ENCODE measurements at regions not wholly inside any gene's neighbourhood (a gene's known extent, or its start where the extent isn't known, plus 50 kb on each side); places are given as distances from the start of the nearest gene placed in this dataset.

DNA sequence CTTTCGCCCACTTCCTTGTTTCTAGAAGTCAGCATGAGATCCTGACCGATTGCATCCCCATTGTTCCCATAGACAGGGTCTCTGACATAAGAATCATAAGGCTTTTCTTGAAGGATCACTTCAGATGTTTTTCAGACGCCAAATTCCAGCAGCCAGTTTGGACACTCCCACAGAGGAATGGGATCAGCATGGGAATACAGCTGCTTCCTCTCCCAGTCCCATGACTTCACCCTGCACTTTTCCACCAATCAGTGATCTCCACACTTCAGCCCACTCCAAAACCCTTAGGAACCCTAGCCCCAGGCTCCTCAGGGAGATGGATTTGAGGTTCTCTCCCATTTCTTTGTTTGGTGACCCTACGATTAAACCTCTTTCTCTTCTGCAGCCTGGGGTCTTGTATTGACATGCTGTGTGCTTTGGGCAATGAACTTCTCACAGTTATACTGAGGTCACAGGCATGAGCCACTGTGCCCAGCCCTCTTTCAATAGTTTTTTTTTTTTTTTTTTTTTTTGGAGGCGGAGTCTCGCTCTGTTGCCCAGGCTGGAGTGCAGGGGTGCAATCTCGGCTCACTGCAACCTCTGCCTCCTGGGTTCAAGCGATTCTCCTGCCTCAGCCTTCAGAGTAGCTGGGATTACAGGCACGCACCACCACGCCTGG, 52.8 kb upstream of the CHST3 start (continued):
- TF ChIP-seq, protein P1, sequence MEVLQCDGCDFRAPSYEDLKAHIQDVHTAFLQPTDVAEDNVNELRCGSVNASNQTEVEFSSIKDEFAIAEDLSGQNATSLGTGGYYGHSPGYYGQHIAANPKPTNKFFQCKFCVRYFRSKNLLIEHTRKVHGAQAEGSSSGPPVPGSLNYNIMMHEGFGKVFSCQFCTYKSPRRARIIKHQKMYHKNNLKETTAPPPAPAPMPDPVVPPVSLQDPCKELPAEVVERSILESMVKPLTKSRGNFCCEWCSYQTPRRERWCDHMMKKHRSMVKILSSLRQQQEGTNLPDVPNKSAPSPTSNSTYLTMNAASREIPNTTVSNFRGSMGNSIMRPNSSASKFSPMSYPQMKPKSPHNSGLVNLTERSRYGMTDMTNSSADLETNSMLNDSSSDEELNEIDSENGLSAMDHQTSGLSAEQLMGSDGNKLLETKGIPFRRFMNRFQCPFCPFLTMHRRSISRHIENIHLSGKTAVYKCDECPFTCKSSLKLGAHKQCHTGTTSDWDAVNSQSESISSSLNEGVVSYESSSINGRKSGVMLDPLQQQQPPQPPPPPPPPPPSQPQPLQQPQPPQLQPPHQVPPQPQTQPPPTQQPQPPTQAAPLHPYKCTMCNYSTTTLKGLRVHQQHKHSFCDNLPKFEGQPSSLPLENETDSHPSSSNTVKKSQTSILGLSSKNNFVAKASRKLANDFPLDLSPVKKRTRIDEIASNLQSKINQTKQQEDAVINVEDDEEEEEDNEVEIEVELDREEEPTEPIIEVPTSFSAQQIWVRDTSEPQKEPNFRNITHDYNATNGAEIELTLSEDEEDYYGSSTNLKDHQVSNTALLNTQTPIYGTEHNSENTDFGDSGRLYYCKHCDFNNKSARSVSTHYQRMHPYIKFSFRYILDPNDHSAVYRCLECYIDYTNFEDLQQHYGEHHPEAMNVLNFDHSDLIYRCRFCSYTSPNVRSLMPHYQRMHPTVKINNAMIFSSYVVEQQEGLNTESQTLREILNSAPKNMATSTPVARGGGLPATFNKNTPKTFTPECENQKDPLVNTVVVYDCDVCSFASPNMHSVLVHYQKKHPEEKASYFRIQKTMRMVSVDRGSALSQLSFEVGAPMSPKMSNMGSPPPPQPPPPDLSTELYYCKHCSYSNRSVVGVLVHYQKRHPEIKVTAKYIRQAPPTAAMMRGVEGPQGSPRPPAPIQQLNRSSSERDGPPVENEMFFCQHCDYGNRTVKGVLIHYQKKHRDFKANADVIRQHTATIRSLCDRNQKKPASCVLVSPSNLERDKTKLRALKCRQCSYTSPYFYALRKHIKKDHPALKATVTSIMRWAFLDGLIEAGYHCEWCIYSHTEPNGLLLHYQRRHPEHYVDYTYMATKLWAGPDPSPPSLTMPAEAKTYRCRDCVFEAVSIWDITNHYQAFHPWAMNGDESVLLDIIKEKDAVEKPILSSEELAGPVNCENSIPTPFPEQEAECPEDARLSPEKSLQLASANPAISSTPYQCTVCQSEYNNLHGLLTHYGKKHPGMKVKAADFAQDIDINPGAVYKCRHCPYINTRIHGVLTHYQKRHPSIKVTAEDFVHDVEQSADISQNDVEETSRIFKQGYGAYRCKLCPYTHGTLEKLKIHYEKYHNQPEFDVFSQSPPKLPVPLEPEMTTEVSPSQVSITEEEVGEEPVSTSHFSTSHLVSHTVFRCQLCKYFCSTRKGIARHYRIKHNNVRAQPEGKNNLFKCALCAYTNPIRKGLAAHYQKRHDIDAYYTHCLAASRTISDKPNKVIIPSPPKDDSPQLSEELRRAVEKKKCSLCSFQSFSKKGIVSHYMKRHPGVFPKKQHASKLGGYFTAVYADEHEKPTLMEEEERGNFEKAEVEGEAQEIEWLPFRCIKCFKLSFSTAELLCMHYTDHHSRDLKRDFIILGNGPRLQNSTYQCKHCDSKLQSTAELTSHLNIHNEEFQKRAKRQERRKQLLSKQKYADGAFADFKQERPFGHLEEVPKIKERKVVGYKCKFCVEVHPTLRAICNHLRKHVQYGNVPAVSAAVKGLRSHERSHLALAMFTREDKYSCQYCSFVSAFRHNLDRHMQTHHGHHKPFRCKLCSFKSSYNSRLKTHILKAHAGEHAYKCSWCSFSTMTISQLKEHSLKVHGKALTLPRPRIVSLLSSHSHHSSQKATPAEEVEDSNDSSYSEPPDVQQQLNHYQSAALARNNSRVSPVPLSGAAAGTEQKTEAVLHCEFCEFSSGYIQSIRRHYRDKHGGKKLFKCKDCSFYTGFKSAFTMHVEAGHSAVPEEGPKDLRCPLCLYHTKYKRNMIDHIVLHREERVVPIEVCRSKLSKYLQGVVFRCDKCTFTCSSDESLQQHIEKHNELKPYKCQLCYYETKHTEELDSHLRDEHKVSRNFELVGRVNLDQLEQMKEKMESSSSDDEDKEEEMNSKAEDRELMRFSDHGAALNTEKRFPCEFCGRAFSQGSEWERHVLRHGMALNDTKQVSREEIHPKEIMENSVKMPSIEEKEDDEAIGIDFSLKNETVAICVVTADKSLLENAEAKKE (CRISPR knock-in tag; IDR thresholded peaks at IDR 0.05) = no peak
- TF ChIP-seq, protein P2, sequence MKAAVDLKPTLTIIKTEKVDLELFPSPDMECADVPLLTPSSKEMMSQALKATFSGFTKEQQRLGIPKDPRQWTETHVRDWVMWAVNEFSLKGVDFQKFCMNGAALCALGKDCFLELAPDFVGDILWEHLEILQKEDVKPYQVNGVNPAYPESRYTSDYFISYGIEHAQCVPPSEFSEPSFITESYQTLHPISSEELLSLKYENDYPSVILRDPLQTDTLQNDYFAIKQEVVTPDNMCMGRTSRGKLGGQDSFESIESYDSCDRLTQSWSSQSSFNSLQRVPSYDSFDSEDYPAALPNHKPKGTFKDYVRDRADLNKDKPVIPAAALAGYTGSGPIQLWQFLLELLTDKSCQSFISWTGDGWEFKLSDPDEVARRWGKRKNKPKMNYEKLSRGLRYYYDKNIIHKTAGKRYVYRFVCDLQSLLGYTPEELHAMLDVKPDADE (IDR thresholded peaks at IDR 0.05) = no peak
- TF ChIP-seq ZNF114 (CRISPR knock-in tag; IDR thresholded peaks at IDR 0.05) (no peak), EZH2phosphoT487 (IDR thresholded peaks at IDR 0.05; ENCODE audit: unreplicated experiment) (no peak), EZH2 (IDR thresholded peaks at IDR 0.05; ENCODE audit: low read depth, unreplicated experiment) (no peak), NANOG (IDR thresholded peaks at IDR 0.05; ENCODE audit: borderline replicate concordance) (no peak), CREB1 (CRISPR knock-in tag; IDR thresholded peaks at IDR 0.05; ENCODE audit: low read depth) (no peak)

GRCh38 chr10:71909399-71910083, 54.7 kb upstream of the CHST3 start:
- ATAC-seq (no peak), DNase-seq (ENCODE audit: low spot score) (no peak)
- Mint-ChIP-seq H3K9me3 (peaks cover 4% of the 10 kb centered on the region; the same call in 1 of the 3 replicates), H3K36me3 (ENCODE audit: low read depth) (no peaks in the 10 kb centered on the region), H3K27me3 (ENCODE audit: insufficient read depth, low read depth, poor library complexity) (peaks cover 5% of the 10 kb centered on the region), H3K4me3 (no peak overlapping the region), H3K27ac (no peak overlapping the region), H3K4me1 (peaks cover 4% of the 10 kb centered on the region; the same call in 1 of the 3 replicates)
- Histone ChIP-seq H3K4me2 (no peak overlapping the region), H3F3A (replicated peaks; ENCODE audit: low read depth) (no peaks in the 10 kb centered on the region), H4K20me1 (replicated peaks; ENCODE audit: insufficient read depth) (no peaks in the 10 kb centered on the region), H3K27me3 (ENCODE audit: insufficient read depth) (no peaks in the 10 kb centered on the region), H3K4me3 (no peak overlapping the region), H3K9me2 (ENCODE audit: insufficient read depth) (no peaks in the 10 kb centered on the region; the same call in 1 of the 2 replicates), H3K4me1 (ENCODE audit: insufficient read depth) (no peaks in the 10 kb centered on the region), H3K27ac (ENCODE audit: low read depth) (no peak overlapping the region), H3K36me3 (ENCODE audit: insufficient read depth) (no peaks in the 10 kb centered on the region), H3K79me2 (replicated peaks; ENCODE audit: insufficient read depth) (no peaks in the 10 kb centered on the region), H2AFZ (no peak overlapping the region)
- TF ChIP-seq EZH2 (IDR thresholded peaks at IDR 0.05; ENCODE audit: low read depth, unreplicated experiment) = no peak
- TF ChIP-seq ZNF114 (CRISPR knock-in tag; IDR thresholded peaks at IDR 0.05) = no peak
- no peak for TF ChIP-seq STAT1 (IDR thresholded peaks at IDR 0.05; ENCODE audit: unreplicated experiment)
- TF ChIP-seq, protein P3, sequence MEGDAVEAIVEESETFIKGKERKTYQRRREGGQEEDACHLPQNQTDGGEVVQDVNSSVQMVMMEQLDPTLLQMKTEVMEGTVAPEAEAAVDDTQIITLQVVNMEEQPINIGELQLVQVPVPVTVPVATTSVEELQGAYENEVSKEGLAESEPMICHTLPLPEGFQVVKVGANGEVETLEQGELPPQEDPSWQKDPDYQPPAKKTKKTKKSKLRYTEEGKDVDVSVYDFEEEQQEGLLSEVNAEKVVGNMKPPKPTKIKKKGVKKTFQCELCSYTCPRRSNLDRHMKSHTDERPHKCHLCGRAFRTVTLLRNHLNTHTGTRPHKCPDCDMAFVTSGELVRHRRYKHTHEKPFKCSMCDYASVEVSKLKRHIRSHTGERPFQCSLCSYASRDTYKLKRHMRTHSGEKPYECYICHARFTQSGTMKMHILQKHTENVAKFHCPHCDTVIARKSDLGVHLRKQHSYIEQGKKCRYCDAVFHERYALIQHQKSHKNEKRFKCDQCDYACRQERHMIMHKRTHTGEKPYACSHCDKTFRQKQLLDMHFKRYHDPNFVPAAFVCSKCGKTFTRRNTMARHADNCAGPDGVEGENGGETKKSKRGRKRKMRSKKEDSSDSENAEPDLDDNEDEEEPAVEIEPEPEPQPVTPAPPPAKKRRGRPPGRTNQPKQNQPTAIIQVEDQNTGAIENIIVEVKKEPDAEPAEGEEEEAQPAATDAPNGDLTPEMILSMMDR (conservative IDR thresholded peaks at IDR 0.05; ENCODE audit: low read depth in 2 of 2) = no peak
- TF ChIP-seq, protein P2 (IDR thresholded peaks at IDR 0.05) = no peak
- no peak for TF ChIP-seq POLR2AphosphoS5 (IDR thresholded peaks at IDR 0.05; ENCODE audit: low read depth)

All from GM23338 (cell line).